HG03521 (cell line): ENCODE measurements at regions not wholly inside any gene's neighbourhood (a gene's known extent, or its start where the extent isn't known, plus 50 kb on each side); places are given as distances from the start of the nearest gene placed in this dataset.
A peak's percentile ranks its signal among the peaks of the same experiment; 100 is the strongest.

ENCODE experiments used
- ATAC-seq: cut with Tn5 transposase; IDR thresholded peaks from one replicate; pipeline ENCODE4 v1.9.1; 2021; ENCODE audit warnings: mild to moderate bottlenecking, moderate library complexity; ENCODE audit not compliant: unreplicated experiment

- no peak for ATAC-seq
These were observed 229.0 kb upstream of the TENM3 start for GRCh38 chr4:182014164-182014563.

- ATAC-seq, result no peak
These were observed 228.2 kb upstream of the TENM3 start for GRCh38 chr4:182015014-182015413.

GRCh38 chr4:182015893-182016292, 227.3 kb upstream of the TENM3 start:
- ATAC-seq, result no peak

- ATAC-seq, result no peak
These were observed 226.2 kb upstream of the TENM3 start for GRCh38 chr4:182017038-182017437.

- peak; percentile 51 for ATAC-seq
These were observed 224.5 kb upstream of the TENM3 start for GRCh38 chr4:182018691-182019090.

- ATAC-seq, result peak; percentile 83
These were observed 224.0 kb upstream of the TENM3 start for GRCh38 chr4:182019148-182019652.

- ATAC-seq, result no peak
These were observed 220.3 kb upstream of the TENM3 start for GRCh38 chr4:182022909-182023308.

GRCh38 chr4:182023469-182023868, 219.7 kb upstream of the TENM3 start:
- no peak for ATAC-seq

GRCh38 chr4:182042945-182043344, 200.3 kb upstream of the TENM3 start:
- no peak for ATAC-seq

- ATAC-seq, result no peak
These were observed 194.3 kb upstream of the TENM3 start for GRCh38 chr4:182048871-182049270.

GRCh38 chr4:182056866-182057265, 186.3 kb upstream of the TENM3 start:
- no peak for ATAC-seq

GRCh38 chr4:182062458-182062857, 180.7 kb upstream of the TENM3 start:
- ATAC-seq, result no peak

GRCh38 chr4:182062936-182063335, 180.3 kb upstream of the TENM3 start:
- ATAC-seq, result no peak

- ATAC-seq, result no peak
These were observed 179.6 kb upstream of the TENM3 start for GRCh38 chr4:182063651-182064050.

- ATAC-seq, result no peak
These were observed 177.9 kb upstream of the TENM3 start for GRCh38 chr4:182065255-182065654.

- ATAC-seq, result no peak
These were observed 177.2 kb upstream of the TENM3 start for GRCh38 chr4:182066037-182066436.

GRCh38 chr4:182067828-182068227, 175.4 kb upstream of the TENM3 start:
- ATAC-seq, result no peak

- ATAC-seq, result no peak
These were observed 174.3 kb upstream of the TENM3 start for GRCh38 chr4:182068920-182069319.

- no peak for ATAC-seq
These were observed 169.9 kb upstream of the TENM3 start for GRCh38 chr4:182073278-182073677.

- ATAC-seq, result no peak
These were observed 169.1 kb upstream of the TENM3 start for GRCh38 chr4:182074139-182074538.

GRCh38 chr4:182074810-182075209, 168.4 kb upstream of the TENM3 start:
- ATAC-seq, result no peak

GRCh38 chr4:182082910-182083309, 160.3 kb upstream of the TENM3 start:
- ATAC-seq, result no peak

GRCh38 chr4:182083671-182084410, 159.4 kb upstream of the TENM3 start:
- ATAC-seq, result no peak
